A549 (cell line): ENCODE measurements at regions not wholly inside any gene's neighbourhood (a gene's known extent, or its start where the extent isn't known, plus 50 kb on each side); places are given as distances from the start of the nearest gene placed in this dataset.

Source experiments
- ATAC-seq, 2 experiments: fragments of 200-7000 bp in 1 of 2; fragments of >200 bp in 1 of 2; cut with Nextera tagmentation in 1 of 2; cut with Tn5 transposase in 1 of 2; 3 replicates each; pipeline versions ENCODE4 v1.8.0 to v1.9.1; 2018 to 2020; ENCODE audit warnings: mild to moderate bottlenecking in 1 of 2, moderate library complexity in 1 of 2
- CTCF ChIA-PET: fragments of 300-600 bp; sonication (Branson Sonifier 250); formaldehyde crosslinking; extraction: SDS; loops from one replicate; lab custom pipeline; 2021; ENCODE audit warnings: antibody characterized with exemption, inconsistent platforms; lab: Yijun Ruan, JAX
- POLR2A ChIA-PET: fragments of 350-600 bp; formaldehyde crosslinking; extraction: SDS; loops from one replicate; lab custom pipeline; 2021; ENCODE audit warnings: antibody characterized with exemption, inconsistent platforms; lab: Yijun Ruan, JAX
- DNase-seq, 2 experiments: peaks; one replicate each; pipeline versions ENCODE4 v3.0.0 to v3.0.0-alpha.2; 2011 to 2016; ENCODE audit warnings: low read depth in 1 of 2, low spot score in 1 of 2
- FAIRE-seq: peaks from 2 replicates; lab custom pipeline; 2011; peaks lifted over from hg19 to GRCh38; lab: Jason Lieb, UNC
- H3K27ac ChIP-seq, 2 experiments: fragments of >200 bp; sonication (Bioruptor Twin); formaldehyde crosslinking; 3 replicates each; pipeline ENCODE4 v1.5.1; 2016 to 2017
- H3K4me1 ChIP-seq: fragments of >200 bp; sonication (Bioruptor Twin); formaldehyde crosslinking; 3 replicates; pipeline ENCODE4 v1.6.1; 2016
- H3K4me2 ChIP-seq: fragments of >200 bp; sonication (Bioruptor Twin); formaldehyde crosslinking; 3 replicates; pipeline ENCODE4 v1.6.1; 2016
- H3K4me3 ChIP-seq: fragments of >200 bp; sonication (Bioruptor Twin); formaldehyde crosslinking; 3 replicates; pipeline ENCODE4 v1.5.1; 2016
- H3K9me3 ChIP-seq: fragments of >200 bp; sonication (Bioruptor Twin); formaldehyde crosslinking; 3 replicates; pipeline ENCODE4 v1.6.1; 2016
- BCL3 ChIP-seq: fragments of >200 bp; sonication (Bioruptor Twin); formaldehyde crosslinking; IDR thresholded peaks from 3 replicates; pipeline ENCODE4 v1.6.1; 2016
- CBX2 ChIP-seq: fragments of 200-600 bp; sonication (generic); IDR thresholded peaks from 2 replicates; pipeline ENCODE4 v1.6.1; 2016; ENCODE audit warnings: low read depth, mild to moderate bottlenecking, borderline replicate concordance
- EHF ChIP-seq: fragments of 250-450 bp; sonication (Bioruptor Pico); IDR thresholded peaks from 2 replicates; pipeline ENCODE4 v1.5.0; 2020; ENCODE audit warnings: mild to moderate bottlenecking
- FOSL2 ChIP-seq, 2 experiments: fragments of 450-650 bp in 1 of 2; fragments of >200 bp in 1 of 2; sonication (Bioruptor Twin) in 1 of 2; formaldehyde crosslinking; IDR thresholded peaks; 2 replicates each; pipeline versions ENCODE4 v1.5.0 to v1.6.1; 2016 to 2020; ENCODE audit warnings: mild to moderate bottlenecking in 1 of 2, moderate library complexity in 1 of 2
- GATA3 ChIP-seq: IDR thresholded peaks from 2 replicates; pipeline ENCODE4 v1.6.1; 2012; ENCODE audit warnings: borderline replicate concordance
- JUNB ChIP-seq: fragments of >200 bp; sonication (Bioruptor Twin); formaldehyde crosslinking; IDR thresholded peaks from 2 replicates; pipeline ENCODE4 v1.6.1; 2016
- KDM1A ChIP-seq: fragments of 200-600 bp; sonication (generic); IDR thresholded peaks from 2 replicates; pipeline ENCODE4 v1.6.1; 2016; ENCODE audit warnings: low read depth, mild to moderate bottlenecking
- KDM5A ChIP-seq: fragments of 200-600 bp; sonication (generic); IDR thresholded peaks from 2 replicates; pipeline ENCODE4 v1.6.1; 2016; ENCODE audit warnings: antibody characterized with exemption, mild to moderate bottlenecking
- MAFK ChIP-seq: fragments of 450-650 bp; IDR thresholded peaks from 2 replicates; pipeline ENCODE4 v1.6.1; 2014; ENCODE audit not compliant: partially characterized antibody
- MYC ChIP-seq: IDR thresholded peaks from 2 replicates; pipeline ENCODE4 v1.6.1; 2012; ENCODE audit warnings: mild to moderate bottlenecking, inconsistent platforms, low read length, improper control_type of control experiment, borderline replicate concordance
- NPAS2 ChIP-seq: fragments of 250-450 bp; sonication (Bioruptor Pico); IDR thresholded peaks from 2 replicates; pipeline ENCODE4 v1.8.0; 2022; ENCODE audit warnings: mild to moderate bottlenecking, moderate library complexity, borderline replicate concordance
- PHF8 ChIP-seq: fragments of 200-600 bp; sonication (generic); IDR thresholded peaks from 2 replicates; pipeline ENCODE4 v1.6.1; 2016; ENCODE audit warnings: low read depth, mild to moderate bottlenecking, antibody characterized with exemption, moderate library complexity, borderline replicate concordance
- POLR2A ChIP-seq: IDR thresholded peaks from 2 replicates; pipeline ENCODE4 v1.6.1; 2012; ENCODE audit warnings: mild to moderate bottlenecking, low read length
- RAD21 ChIP-seq, 2 experiments: fragments of >200 bp in 1 of 2; sonication (Bioruptor Twin) in 1 of 2; formaldehyde crosslinking in 1 of 2; IDR thresholded peaks in 1 of 2; conservative IDR thresholded peaks in 1 of 2; 2 replicates in 1 of 2; 3 replicates in 1 of 2; pipeline ENCODE4 v1.6.1; 2012 to 2018; ENCODE audit warnings: inconsistent platforms in 1 of 2
- RARB ChIP-seq: fragments of 250-450 bp; sonication (Bioruptor Pico); IDR thresholded peaks from 2 replicates; pipeline ENCODE4 v1.8.0; 2021; ENCODE audit warnings: mild to moderate bottlenecking, moderate library complexity
- RNF2 ChIP-seq: fragments of 200-600 bp; sonication (generic); IDR thresholded peaks from 2 replicates; pipeline ENCODE4 v1.6.1; 2016; ENCODE audit warnings: low read depth, mild to moderate bottlenecking, antibody characterized with exemption, moderate library complexity, borderline replicate concordance
- TFCP2L1 ChIP-seq: fragments of 250-450 bp; sonication (Bioruptor Pico); IDR thresholded peaks from 2 replicates; pipeline ENCODE4 v1.5.0; 2021; ENCODE audit warnings: mild to moderate bottlenecking
- ZFP36 ChIP-seq: fragments of 450-650 bp; IDR thresholded peaks from 2 replicates; pipeline ENCODE4 v1.6.1; 2014; ENCODE audit warnings: borderline replicate concordance; ENCODE audit not compliant: partially characterized antibody
- WGBS: methylation state at CpG from one replicate; pipeline ENCODE4 v1.1.6; 2017; ENCODE audit errors: missing lambda C conversion rate; 5-methylcytosine and 5-hydroxymethylcytosine counted together
- TF ChIP-seq, protein P1 (sequence below): IDR thresholded peaks from 2 replicates; pipeline ENCODE4 v1.6.1; 2012
- TF ChIP-seq, protein P2 (sequence below): fragments of 150-350 bp; IDR thresholded peaks from 2 replicates; pipeline ENCODE4 v1.6.1; 2014; ENCODE audit warnings: low read depth, mild to moderate bottlenecking, low read length

- POLR2A ChIA-PET: no interaction called here
- Histone ChIP-seq H3K9me3 (no peaks in the 10 kb centered on the region), H3K27ac (no peak overlapping the region), H3K4me2 (no peak overlapping the region)
- no peak for FAIRE-seq
- TF ChIP-seq RAD21 (conservative IDR thresholded peaks at IDR 0.05 in 1 of 2, IDR thresholded peaks at IDR 0.05 in 1 of 2): no peak
- no peak for TF ChIP-seq GATA3
- no peak for TF ChIP-seq FOSL2 (IDR thresholded peaks at IDR 0.05)
- TF ChIP-seq FOSL2 (CRISPR knock-in tag; IDR thresholded peaks at IDR 0.05): no peak
- TF ChIP-seq PHF8: no peak
- TF ChIP-seq BCL3: no peak
- TF ChIP-seq, all 56 proteins: peak for 0
- 76% methylated on average over 14 of the region's 14 CpGs for WGBS
- CTCF ChIA-PET: no interaction called here
- no peak for DNase-seq
- H3K4me1 ChIP-seq: no peaks in the 10 kb centered on the region
- ATAC-seq: no peak
- H3K4me3 ChIP-seq: no peak overlapping the region
Observed at GRCh38 chr22:48100685-48101417, 1338.4 kb downstream of the TBC1D22A start.

DNA sequence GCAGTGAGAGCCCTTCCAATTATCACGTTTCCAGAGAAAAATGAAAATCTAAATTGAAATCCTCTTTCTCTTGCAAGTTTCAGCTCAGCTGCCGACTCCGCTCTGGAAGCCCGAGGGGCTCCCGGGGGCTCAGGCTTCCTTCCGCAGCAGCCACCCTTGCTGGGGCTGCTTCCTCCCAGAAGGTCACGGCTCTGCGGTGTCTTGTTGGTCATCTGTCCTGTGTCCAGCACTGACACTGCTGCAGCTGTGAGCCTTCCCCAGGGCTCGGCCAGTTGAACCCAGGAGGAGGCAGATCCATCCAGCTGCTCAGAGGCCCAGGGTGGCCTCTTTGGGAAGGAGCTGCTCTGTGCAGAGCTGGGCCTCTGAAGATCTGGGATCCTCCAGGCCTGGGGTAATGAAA is 1337.2 kb downstream of the TBC1D22A start:
- no peak for ATAC-seq
- no peak for DNase-seq
- TF ChIP-seq RNF2: no peak
- TF ChIP-seq, protein P1, sequence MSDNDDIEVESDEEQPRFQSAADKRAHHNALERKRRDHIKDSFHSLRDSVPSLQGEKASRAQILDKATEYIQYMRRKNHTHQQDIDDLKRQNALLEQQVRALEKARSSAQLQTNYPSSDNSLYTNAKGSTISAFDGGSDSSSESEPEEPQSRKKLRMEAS: no peak
- TF ChIP-seq EHF: no peak
- no peak for TF ChIP-seq MYC
- TF ChIP-seq KDM5A: no peak
- TF ChIP-seq POLR2A: no peak
- no peak for TF ChIP-seq NPAS2
- no peak for TF ChIP-seq MAFK
- TF ChIP-seq KDM1A: no peak
- TF ChIP-seq JUNB: no peak
- TF ChIP-seq RARB: no peak
- TF ChIP-seq ZFP36: no peak
- no peak for TF ChIP-seq TFCP2L1
- TF ChIP-seq, protein P2, sequence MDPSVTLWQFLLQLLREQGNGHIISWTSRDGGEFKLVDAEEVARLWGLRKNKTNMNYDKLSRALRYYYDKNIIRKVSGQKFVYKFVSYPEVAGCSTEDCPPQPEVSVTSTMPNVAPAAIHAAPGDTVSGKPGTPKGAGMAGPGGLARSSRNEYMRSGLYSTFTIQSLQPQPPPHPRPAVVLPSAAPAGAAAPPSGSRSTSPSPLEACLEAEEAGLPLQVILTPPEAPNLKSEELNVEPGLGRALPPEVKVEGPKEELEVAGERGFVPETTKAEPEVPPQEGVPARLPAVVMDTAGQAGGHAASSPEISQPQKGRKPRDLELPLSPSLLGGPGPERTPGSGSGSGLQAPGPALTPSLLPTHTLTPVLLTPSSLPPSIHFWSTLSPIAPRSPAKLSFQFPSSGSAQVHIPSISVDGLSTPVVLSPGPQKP: no peak
- TF ChIP-seq CBX2: no peak
- no peak overlapping the region for H3K4me3 ChIP-seq
- POLR2A ChIA-PET: no interaction called here
- no peaks in the 10 kb centered on the region for H3K9me3 ChIP-seq
- CTCF ChIA-PET: interaction anchor here (1.2 kb wide), 1 partner anchor 20 kb away, joined by 3 read pairs; no protein-coding TSS in a partner anchor
- H3K27ac ChIP-seq: no peak overlapping the region
- no peaks in the 10 kb centered on the region for H3K4me1 ChIP-seq
- H3K4me2 ChIP-seq: no peak overlapping the region
- FAIRE-seq: no peak
- 77% methylated on average over 3 of the region's 9 CpGs for WGBS

DNA sequence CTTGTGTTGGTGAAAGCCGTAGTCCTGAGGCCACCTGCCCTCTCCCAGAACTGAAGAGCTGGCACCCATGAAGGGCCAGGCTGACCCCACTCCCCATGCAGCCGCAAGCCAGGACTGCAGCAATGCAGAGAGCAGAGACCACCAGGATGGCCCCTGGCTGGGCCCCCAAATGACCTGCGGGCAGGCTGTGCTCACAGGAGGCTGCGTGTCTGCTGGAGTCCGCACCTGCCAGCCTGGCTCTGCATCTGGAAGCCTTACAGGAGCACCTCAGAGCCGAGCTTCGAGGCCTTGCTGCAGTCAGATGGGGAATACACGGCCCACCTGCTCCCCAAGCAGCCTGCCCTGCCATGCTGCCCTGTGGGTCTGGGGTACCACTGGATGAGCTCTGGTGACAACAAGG is 1336.8 kb downstream of the TBC1D22A start:
- DNase-seq (no peak), FAIRE-seq (no peak), ATAC-seq (no peak)
- Histone ChIP-seq H3K4me3 (no peak overlapping the region), H3K27ac (no peak overlapping the region), H3K4me1 (no peaks in the 10 kb centered on the region), H3K9me3 (no peaks in the 10 kb centered on the region), H3K4me2 (no peak overlapping the region)
- WGBS: 100% methylated on average over 1 of the region's 8 CpGs
- TF ChIP-seq EHF: no peak
- no peak for TF ChIP-seq JUNB
- POLR2A ChIA-PET: no interaction called here
- CTCF ChIA-PET: interaction anchor here (1.2 kb wide), 1 partner anchor 19 kb away, joined by 3 read pairs; no protein-coding TSS in a partner anchor
